ENCODE measurements at regions not wholly inside any gene's neighbourhood (a gene's known extent, or its start where the extent isn't known, plus 50 kb on each side); places are given as distances from the start of the nearest gene placed in this dataset.

GRCh38 chr1:30046751-30047150 is 676.6 kb downstream of the MATN1 start:
- no peak overlapping the region for H3K4me3 ChIP-seq
- CTCF ChIA-PET = no interaction called here
- ATAC-seq (no peak), FAIRE-seq (no peak), DNase-seq (ENCODE audit: low read depth in 1 of 2, low spot score in 1 of 2) (no peak)
- no peak for TF ChIP-seq MAFK (IDR thresholded peaks at IDR 0.05; ENCODE audit: partially characterized antibody)
- no peak for TF ChIP-seq HMGXB4 (CRISPR knock-in tag; IDR thresholded peaks at IDR 0.05; ENCODE audit: borderline replicate concordance)
- TF ChIP-seq FOSB (CRISPR knock-in tag; IDR thresholded peaks at IDR 0.05) = no peak
- no peak for TF ChIP-seq HOXB5 (CRISPR knock-in tag; IDR thresholded peaks at IDR 0.05)
- no peak for TF ChIP-seq TP53 (CRISPR knock-in tag; IDR thresholded peaks at IDR 0.05)
- TF ChIP-seq NPAS2 (CRISPR knock-in tag; IDR thresholded peaks at IDR 0.05; ENCODE audit: borderline replicate concordance) = no peak
- TF ChIP-seq FOXS1 (CRISPR knock-in tag; IDR thresholded peaks at IDR 0.05) = no peak
- TF ChIP-seq CHD4 (IDR thresholded peaks at IDR 0.05; ENCODE audit: borderline replicate concordance) = no peak
- no peak for TF ChIP-seq PHF8 (IDR thresholded peaks at IDR 0.05; ENCODE audit: borderline replicate concordance, low read depth)
- H3K9me3 ChIP-seq = no peaks in the 10 kb centered on the region
- WGBS (ENCODE audit: missing lambda C conversion rate) = 49% methylated on average over 3 of the region's 10 CpGs
- no peak overlapping the region for H3K27ac ChIP-seq
- POLR2A ChIA-PET = no interaction called here
- no peak overlapping the region for H3K4me2 ChIP-seq
- H3K4me1 ChIP-seq = no peaks in the 10 kb centered on the region

- DNase-seq (ENCODE audit: low read depth in 1 of 2, low spot score in 1 of 2) (no peak), FAIRE-seq (no peak), ATAC-seq (no peak)
- Histone ChIP-seq H3K4me3 (no peak overlapping the region), H3K27ac (no peak overlapping the region), H3K4me1 (no peaks in the 10 kb centered on the region), H3K9me3 (no peaks in the 10 kb centered on the region), H3K4me2 (no peak overlapping the region)
- TF ChIP-seq SREBF2 (IDR thresholded peaks at IDR 0.05) (no peak), RARB (CRISPR knock-in tag; IDR thresholded peaks at IDR 0.05) (no peak), MYC (IDR thresholded peaks at IDR 0.05; ENCODE audit: borderline replicate concordance, low read length) (no peak), CEBPB (IDR thresholded peaks at IDR 0.05) (no peak), POLR2A (IDR thresholded peaks at IDR 0.05; ENCODE audit: low read length) (no peak), PBX3 (IDR thresholded peaks at IDR 0.05) (no peak), USF2 (IDR thresholded peaks at IDR 0.05) (no peak), CBX2 (IDR thresholded peaks at IDR 0.05; ENCODE audit: borderline replicate concordance, low read depth) (no peak), ZNF302 (CRISPR knock-in tag; IDR thresholded peaks at IDR 0.05) (no peak), FOXS1 (CRISPR knock-in tag; IDR thresholded peaks at IDR 0.05) (no peak), NR3C1 (IDR thresholded peaks at IDR 0.05) (no peak), ELK1 (IDR thresholded peaks at IDR 0.05; ENCODE audit: low read depth, low read length) (no peak), TFCP2L1 (CRISPR knock-in tag; IDR thresholded peaks at IDR 0.05) (no peak), HOXB13 (CRISPR knock-in tag; IDR thresholded peaks at IDR 0.05; ENCODE audit: low read depth) (no peak), NPAS2 (CRISPR knock-in tag; IDR thresholded peaks at IDR 0.05; ENCODE audit: borderline replicate concordance) (no peak), RFX5 (IDR thresholded peaks at IDR 0.05) (no peak)
- ChIA-PET POLR2A (no interaction called here), CTCF (no interaction called here)
- WGBS (ENCODE audit: missing lambda C conversion rate) = 65% methylated on average over 2 of the region's 4 CpGs
Observed at GRCh38 chr1:30045304-30046090, 677.9 kb downstream of the MATN1 start.
